HCT116 (cell line): ENCODE measurements at regions not wholly inside any gene's neighbourhood (a gene's known extent, or its start where the extent isn't known, plus 50 kb on each side); places are given as distances from the start of the nearest gene placed in this dataset.

Source experiments
- ATAC-seq: fragments of 200-7000 bp; cut with Tn5 transposase; 2 replicates; pipeline ENCODE4 v1.9.1; 2020; ENCODE audit warnings: mild to moderate bottlenecking, moderate library complexity
- BruUV-seq: library from RNA; stranded (reverse); fragments of 400-500 nt; replicated peaks from 2 replicates; lab custom pipeline; 2021; lab: Mats Ljungman, UMichigan
- CTCF ChIA-PET: fragments of 300-600 bp; sonication (Branson Sonifier 250); formaldehyde crosslinking; loops from one replicate; lab custom pipeline; 2021; ENCODE audit warnings: antibody characterized with exemption; lab: Charles Lee
- POLR2A ChIA-PET: fragments of 300-600, 350-600 bp; sonication (Branson Sonifier 250); formaldehyde crosslinking; loops from one replicate; lab custom pipeline; 2021; ENCODE audit warnings: antibody characterized with exemption; lab: Charles Lee
- RAD21 ChIA-PET, 2 experiments: fragments of 300-600 bp; sonication (Branson Sonifier 250); formaldehyde crosslinking; loops; one replicate each; lab custom pipeline; 2023; ENCODE audit warnings: low total read pairs in 2 of 2; ENCODE audit not compliant: uncharacterized antibody in 2 of 2, unreplicated experiment in 2 of 2, low non-redundant PET in 1 of 2; lab: Charles Lee
- DNase-seq: peaks from one replicate; pipeline ENCODE4 v3.0.0-alpha.2; 2010; ENCODE audit warnings: low read depth, low spot score
- H2AFZ ChIP-seq: fragments of 200-600 bp; shearing (Covaris generic), sonication (generic); 2 replicates; pipeline ENCODE4 v1.6.1; 2017; ENCODE audit warnings: low read depth, mixed run types, mixed read lengths, antibody characterized with exemption, low read length; ENCODE audit not compliant: poor library complexity, severe bottlenecking
- H3K27ac ChIP-seq: 2 replicates; pipeline ENCODE4 v1.5.1; 2012; ENCODE audit warnings: low read depth, low read length
- H3K27me3 ChIP-seq: fragments of 200-600 bp; sonication (generic); 2 replicates; pipeline ENCODE4 v1.6.1; 2016; ENCODE audit warnings: mixed run types, low read length, mixed read lengths; ENCODE audit not compliant: insufficient read depth
- H3K36me3 ChIP-seq, 2 experiments: fragments of 200-500 bp in 1 of 2; fragments of 200-600 bp in 1 of 2; sonication (Bioruptor generic) in 1 of 2; sonication (generic) in 1 of 2; 2 replicates each; pipeline versions ENCODE4 v1.5.1 to v1.6.1; 2014 to 2016; ENCODE audit warnings: low read length in 2 of 2, inconsistent platforms in 1 of 2, mixed read lengths in 1 of 2, mixed run types in 1 of 2; ENCODE audit not compliant: insufficient read depth in 2 of 2, control insufficient read depth in 1 of 2
- H3K4me1 ChIP-seq, 2 experiments: fragments of 200-600 bp in 1 of 2; sonication (generic) in 1 of 2; 2 replicates each; pipeline versions ENCODE4 v1.5.1 to v1.6.1; 2012 to 2017; ENCODE audit warnings: low read length in 2 of 2, inconsistent platforms in 1 of 2, mild to moderate bottlenecking in 1 of 2, mixed read lengths in 1 of 2, mixed run types in 1 of 2, moderate library complexity in 1 of 2; ENCODE audit not compliant: insufficient read depth in 2 of 2, control insufficient read depth in 1 of 2
- H3K4me2 ChIP-seq: fragments of 200-600 bp; sonication (generic); 2 replicates; pipeline ENCODE4 v1.6.1; 2017; ENCODE audit warnings: mixed run types, low read length, mixed read lengths
- H3K4me3 ChIP-seq, 2 experiments: fragments of 200-600 bp in 1 of 2; sonication (generic) in 1 of 2; replicated peaks in 1 of 2; 2 replicates each; pipeline ENCODE4 v1.5.1; 2011 to 2016; ENCODE audit warnings: low read length in 2 of 2, control low read depth in 1 of 2, low read depth in 1 of 2, mild to moderate bottlenecking in 1 of 2, mixed read lengths in 1 of 2, mixed run types in 1 of 2
- H3K79me2 ChIP-seq: fragments of 200-600 bp; sonication (generic); 2 replicates; pipeline ENCODE4 v1.6.1; 2017; ENCODE audit warnings: mild to moderate bottlenecking, mixed run types, low read length, moderate library complexity, mixed read lengths; ENCODE audit not compliant: insufficient read depth
- H3K9ac ChIP-seq: fragments of 200-600 bp; sonication (generic); 2 replicates; pipeline ENCODE4 v1.6.1; 2016; ENCODE audit warnings: low read length, mixed read lengths
- H3K9me2 ChIP-seq: fragments of 200-600 bp; sonication (generic), shearing (Covaris generic); 2 replicates; pipeline ENCODE4 v1.6.1; 2017; ENCODE audit warnings: mixed run types, mild to moderate bottlenecking, moderate library complexity; ENCODE audit not compliant: insufficient read depth
- H3K9me3 ChIP-seq, 2 experiments: fragments of 200-500 bp in 1 of 2; fragments of 200-600 bp in 1 of 2; sonication (Bioruptor generic) in 1 of 2; sonication (generic) in 1 of 2; 2 replicates each; pipeline ENCODE4 v1.6.1; 2014 to 2017; ENCODE audit warnings: low read length in 2 of 2, mixed read lengths in 2 of 2, inconsistent platforms in 1 of 2, low read depth in 1 of 2, mild to moderate bottlenecking in 1 of 2, mixed run types in 1 of 2, moderate library complexity in 1 of 2; ENCODE audit not compliant: control insufficient read depth in 1 of 2, insufficient read depth in 1 of 2
- H4K20me1 ChIP-seq: fragments of 200-600 bp; sonication (generic), shearing (Covaris generic); 2 replicates; pipeline ENCODE4 v1.6.1; 2017; ENCODE audit warnings: mixed run types, mild to moderate bottlenecking, moderate library complexity; ENCODE audit not compliant: insufficient read depth
- EGR1 ChIP-seq: IDR thresholded peaks from 2 replicates; pipeline ENCODE4 v1.6.1; 2012; ENCODE audit warnings: low read depth
- FOSL1 ChIP-seq: IDR thresholded peaks from 2 replicates; pipeline ENCODE4 v1.6.1; 2012; ENCODE audit warnings: low read depth
- RAD21 ChIP-seq: IDR thresholded peaks from 2 replicates; pipeline ENCODE4 v1.6.1; 2012; ENCODE audit warnings: low read depth, mild to moderate bottlenecking
- SIN3A ChIP-seq: IDR thresholded peaks from 2 replicates; pipeline ENCODE4 v1.6.1; 2012; ENCODE audit warnings: low read depth
- SP1 ChIP-seq: IDR thresholded peaks from 2 replicates; pipeline ENCODE4 v1.6.1; 2012; ENCODE audit warnings: low read depth
- SRF ChIP-seq: IDR thresholded peaks from 2 replicates; pipeline ENCODE4 v1.6.1; 2012; ENCODE audit warnings: low read depth
- YY1 ChIP-seq: IDR thresholded peaks from 2 replicates; pipeline ENCODE4 v1.6.1; 2011; ENCODE audit warnings: low read length, low read depth, moderate library complexity, mild to moderate bottlenecking; ENCODE audit not compliant: insufficient replicate concordance; ENCODE audit errors: extremely low read depth
- ZFX ChIP-seq: fragments of 450-650 bp; IDR thresholded peaks from 2 replicates; pipeline ENCODE4 v1.6.1; 2017
- intact Hi-C: fragments of 100-400 bp; cut with micrococcal nuclease; formaldehyde crosslinking; loops from 2 replicates; pipeline ENCODE4 v1.10.0; 2022
- TF ChIP-seq, protein P1 (sequence below): IDR thresholded peaks from 2 replicates; pipeline ENCODE4 v1.6.1; 2011; ENCODE audit warnings: mild to moderate bottlenecking, low read length, moderate library complexity; ENCODE audit not compliant: insufficient replicate concordance; ENCODE audit errors: extremely low read depth

DNA sequence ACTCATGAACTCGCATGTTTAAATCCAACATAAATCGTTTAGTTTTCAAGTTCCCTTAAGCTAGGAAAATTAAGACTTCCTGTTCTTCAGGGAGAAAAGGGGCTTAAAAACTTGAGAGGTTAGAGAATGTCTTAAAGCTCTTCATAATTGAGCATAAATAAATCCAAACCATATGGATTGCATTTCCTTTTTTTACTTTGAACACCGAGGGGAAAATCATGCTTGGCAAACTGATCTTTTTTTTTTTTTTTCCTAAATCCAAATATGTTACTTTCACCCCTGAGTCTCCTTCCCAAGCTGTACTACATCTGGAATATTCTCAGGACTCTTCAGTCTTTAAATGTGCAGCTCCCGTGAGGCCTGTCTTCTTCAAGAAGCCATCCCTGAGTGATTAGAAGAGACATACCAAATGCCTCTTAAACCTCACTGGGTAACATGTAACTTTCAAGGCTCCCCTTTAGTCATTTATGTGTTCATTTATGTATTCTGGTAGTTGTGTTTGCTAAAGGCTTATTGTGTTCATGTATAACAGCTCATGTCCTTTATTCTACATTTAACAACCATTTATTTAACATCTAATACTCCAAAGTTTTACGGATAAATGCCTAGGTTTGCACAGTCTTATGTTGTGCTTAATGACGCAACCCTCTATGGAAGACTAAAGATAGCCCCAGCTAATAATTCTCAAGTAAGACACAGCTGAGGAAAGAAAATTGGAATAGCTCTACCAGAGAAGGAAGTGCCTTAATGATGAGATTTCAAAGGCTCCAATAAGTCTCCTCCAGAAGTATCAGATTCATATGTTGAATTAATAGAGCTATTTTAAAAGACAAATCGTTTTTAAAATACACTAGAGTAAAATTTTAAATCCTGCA, 107.0 kb downstream of the AGTR2 start:
- ChIA-PET CTCF (no interaction called here), POLR2A (no interaction called here), RAD21 (no interaction called here)
- no TSS peak for BruUV-seq
- TF ChIP-seq SIN3A (no peak), RAD21 (no peak), SP1 (no peak), SRF (no peak), FOSL1 (no peak), ZFX (no peak), EGR1 (no peak), YY1 (no peak)
- TF ChIP-seq, protein P1, sequence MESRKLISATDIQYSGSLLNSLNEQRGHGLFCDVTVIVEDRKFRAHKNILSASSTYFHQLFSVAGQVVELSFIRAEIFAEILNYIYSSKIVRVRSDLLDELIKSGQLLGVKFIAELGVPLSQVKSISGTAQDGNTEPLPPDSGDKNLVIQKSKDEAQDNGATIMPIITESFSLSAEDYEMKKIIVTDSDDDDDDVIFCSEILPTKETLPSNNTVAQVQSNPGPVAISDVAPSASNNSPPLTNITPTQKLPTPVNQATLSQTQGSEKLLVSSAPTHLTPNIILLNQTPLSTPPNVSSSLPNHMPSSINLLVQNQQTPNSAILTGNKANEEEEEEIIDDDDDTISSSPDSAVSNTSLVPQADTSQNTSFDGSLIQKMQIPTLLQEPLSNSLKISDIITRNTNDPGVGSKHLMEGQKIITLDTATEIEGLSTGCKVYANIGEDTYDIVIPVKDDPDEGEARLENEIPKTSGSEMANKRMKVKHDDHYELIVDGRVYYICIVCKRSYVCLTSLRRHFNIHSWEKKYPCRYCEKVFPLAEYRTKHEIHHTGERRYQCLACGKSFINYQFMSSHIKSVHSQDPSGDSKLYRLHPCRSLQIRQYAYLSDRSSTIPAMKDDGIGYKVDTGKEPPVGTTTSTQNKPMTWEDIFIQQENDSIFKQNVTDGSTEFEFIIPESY = no peak
- H4K20me1 ChIP-seq = no peaks in the 10 kb centered on the region
- no peak overlapping the region for H2AFZ ChIP-seq
- no peaks in the 10 kb centered on the region for H3K9me3 ChIP-seq
- DNase-seq = no peak
- H3K9me2 ChIP-seq = no peaks in the 10 kb centered on the region
- no peak overlapping the region for H3K4me3 ChIP-seq
- H3K27me3 ChIP-seq = no peaks in the 10 kb centered on the region
- no peaks in the 10 kb centered on the region for H3K79me2 ChIP-seq
- no peaks in the 10 kb centered on the region for H3K36me3 ChIP-seq
- ATAC-seq = no peak
- no peak overlapping the region for H3K27ac ChIP-seq
- intact Hi-C loops = no loop called here
- H3K4me1 ChIP-seq = peaks cover 0 to 9% of the 10 kb centered on the region in 2 experiments; a peak in 3 of 4 replicates
- H3K9ac ChIP-seq = no peak overlapping the region
- H3K4me2 ChIP-seq = no peak overlapping the region
